C4-2B (cell line): ENCODE measurements at regions not wholly inside any gene's neighbourhood (a gene's known extent, or its start where the extent isn't known, plus 50 kb on each side); places are given as distances from the start of the nearest gene placed in this dataset.

Experiments
- ZFX ChIP-seq: fragments of 450-650 bp; IDR thresholded peaks from 2 replicates; pipeline ENCODE4 v1.6.1; 2017
- TF ChIP-seq, protein P1 (sequence below): fragments of 450-650 bp; conservative IDR thresholded peaks from 2 replicates; pipeline ENCODE4 v1.5.1; 2017; ENCODE audit warnings: mild to moderate bottlenecking

DNA sequence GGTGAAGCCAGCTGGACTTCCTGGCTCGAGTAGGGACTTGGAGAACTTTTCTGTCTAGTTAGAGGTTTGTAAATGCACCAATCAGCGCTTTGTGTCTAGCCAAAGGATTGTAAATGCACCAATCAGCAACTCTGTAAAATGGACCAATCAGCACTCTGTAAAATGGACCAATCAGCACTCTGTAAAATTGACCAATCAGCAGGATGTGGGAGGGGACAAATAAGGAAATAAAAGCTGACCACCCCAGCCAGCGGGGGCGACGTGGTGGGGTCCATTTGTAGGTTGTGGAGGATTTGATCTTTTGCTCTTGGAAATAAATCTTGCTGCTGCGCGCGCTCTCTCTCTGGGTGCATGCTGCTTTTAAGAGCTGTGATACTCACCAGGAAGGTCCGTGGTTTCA lies 202.9 kb downstream of the MIAT start:
- TF ChIP-seq, protein P1, sequence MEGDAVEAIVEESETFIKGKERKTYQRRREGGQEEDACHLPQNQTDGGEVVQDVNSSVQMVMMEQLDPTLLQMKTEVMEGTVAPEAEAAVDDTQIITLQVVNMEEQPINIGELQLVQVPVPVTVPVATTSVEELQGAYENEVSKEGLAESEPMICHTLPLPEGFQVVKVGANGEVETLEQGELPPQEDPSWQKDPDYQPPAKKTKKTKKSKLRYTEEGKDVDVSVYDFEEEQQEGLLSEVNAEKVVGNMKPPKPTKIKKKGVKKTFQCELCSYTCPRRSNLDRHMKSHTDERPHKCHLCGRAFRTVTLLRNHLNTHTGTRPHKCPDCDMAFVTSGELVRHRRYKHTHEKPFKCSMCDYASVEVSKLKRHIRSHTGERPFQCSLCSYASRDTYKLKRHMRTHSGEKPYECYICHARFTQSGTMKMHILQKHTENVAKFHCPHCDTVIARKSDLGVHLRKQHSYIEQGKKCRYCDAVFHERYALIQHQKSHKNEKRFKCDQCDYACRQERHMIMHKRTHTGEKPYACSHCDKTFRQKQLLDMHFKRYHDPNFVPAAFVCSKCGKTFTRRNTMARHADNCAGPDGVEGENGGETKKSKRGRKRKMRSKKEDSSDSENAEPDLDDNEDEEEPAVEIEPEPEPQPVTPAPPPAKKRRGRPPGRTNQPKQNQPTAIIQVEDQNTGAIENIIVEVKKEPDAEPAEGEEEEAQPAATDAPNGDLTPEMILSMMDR = no peak
- no peak for TF ChIP-seq ZFX
